ENCODE measurements at regions not wholly inside any gene's neighbourhood (a gene's known extent, or its start where the extent isn't known, plus 50 kb on each side); places are given as distances from the start of the nearest gene placed in this dataset.

DNA sequence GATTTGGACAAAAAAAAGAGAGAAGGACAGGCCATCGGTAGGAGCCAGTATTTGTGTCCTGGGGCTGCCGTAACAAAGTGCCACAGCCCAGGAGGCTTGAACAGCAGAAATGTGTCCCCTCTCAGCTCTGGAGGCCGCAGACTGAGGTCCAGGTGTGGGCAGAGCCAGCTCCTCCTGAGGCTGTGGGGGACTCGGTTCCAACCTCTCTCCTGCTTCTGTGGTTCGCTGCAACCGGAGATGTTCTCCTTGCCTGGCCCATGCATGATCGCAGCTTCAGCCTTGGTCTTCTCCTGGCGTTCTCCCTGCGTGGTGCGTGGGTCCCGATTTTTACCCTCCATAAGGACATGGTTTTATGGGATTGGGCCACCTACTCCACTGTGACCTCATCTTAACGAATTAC, 85.9 kb upstream of the SOX1 start:
- no peak for ATAC-seq
- no peak for DNase-seq
- H3K36me3 ChIP-seq (ENCODE audit: low read depth) = no peaks in the 10 kb centered on the region
- H3K4me1 ChIP-seq (ENCODE audit: low read depth) = no peaks in the 10 kb centered on the region
- H3K4me3 ChIP-seq = no peak overlapping the region
- TF ChIP-seq, protein P1, sequence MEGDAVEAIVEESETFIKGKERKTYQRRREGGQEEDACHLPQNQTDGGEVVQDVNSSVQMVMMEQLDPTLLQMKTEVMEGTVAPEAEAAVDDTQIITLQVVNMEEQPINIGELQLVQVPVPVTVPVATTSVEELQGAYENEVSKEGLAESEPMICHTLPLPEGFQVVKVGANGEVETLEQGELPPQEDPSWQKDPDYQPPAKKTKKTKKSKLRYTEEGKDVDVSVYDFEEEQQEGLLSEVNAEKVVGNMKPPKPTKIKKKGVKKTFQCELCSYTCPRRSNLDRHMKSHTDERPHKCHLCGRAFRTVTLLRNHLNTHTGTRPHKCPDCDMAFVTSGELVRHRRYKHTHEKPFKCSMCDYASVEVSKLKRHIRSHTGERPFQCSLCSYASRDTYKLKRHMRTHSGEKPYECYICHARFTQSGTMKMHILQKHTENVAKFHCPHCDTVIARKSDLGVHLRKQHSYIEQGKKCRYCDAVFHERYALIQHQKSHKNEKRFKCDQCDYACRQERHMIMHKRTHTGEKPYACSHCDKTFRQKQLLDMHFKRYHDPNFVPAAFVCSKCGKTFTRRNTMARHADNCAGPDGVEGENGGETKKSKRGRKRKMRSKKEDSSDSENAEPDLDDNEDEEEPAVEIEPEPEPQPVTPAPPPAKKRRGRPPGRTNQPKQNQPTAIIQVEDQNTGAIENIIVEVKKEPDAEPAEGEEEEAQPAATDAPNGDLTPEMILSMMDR (IDR thresholded peaks at IDR 0.05) = no peak
- H3K9me3 ChIP-seq = no peaks in the 10 kb centered on the region
- intact Hi-C loops (cut with DNase I, micrococcal nuclease) = no loop called here

DNA sequence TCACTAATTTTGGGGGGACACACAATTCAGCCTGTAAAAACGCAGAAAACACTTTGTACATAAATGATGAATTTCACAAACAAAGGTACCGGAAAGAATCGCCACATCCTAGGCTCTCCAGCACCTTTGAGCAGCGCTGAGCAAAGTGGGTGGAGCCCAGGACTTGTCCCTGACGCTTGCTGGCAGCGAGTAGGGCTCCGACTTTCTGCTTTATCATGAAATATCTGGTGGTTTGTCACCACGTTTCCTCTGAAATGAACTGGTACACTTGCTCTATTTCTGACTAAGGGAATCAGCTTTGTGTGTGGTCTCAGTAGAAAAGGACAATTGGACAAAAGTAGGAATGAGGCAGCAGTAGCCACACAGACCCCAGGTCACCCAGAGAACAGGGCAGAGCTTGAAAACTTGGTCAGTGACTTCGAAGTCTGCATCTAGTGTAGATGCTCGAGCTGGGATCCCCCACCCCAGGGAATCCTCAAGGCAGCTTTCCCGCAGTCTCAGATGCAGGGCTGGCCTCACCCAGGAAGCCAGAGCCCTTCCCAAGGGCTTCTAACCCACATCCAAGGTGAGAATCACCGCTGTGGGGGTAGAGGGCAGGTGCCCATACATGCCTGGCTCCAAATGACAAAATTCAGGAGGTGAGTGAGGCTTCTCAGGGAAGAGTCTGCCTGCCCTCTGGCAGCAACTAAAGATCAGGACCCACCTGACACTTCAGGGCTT, 85.3 kb upstream of the SOX1 start:
- intact Hi-C loops (cut with DNase I, micrococcal nuclease) = no loop called here

DNA sequence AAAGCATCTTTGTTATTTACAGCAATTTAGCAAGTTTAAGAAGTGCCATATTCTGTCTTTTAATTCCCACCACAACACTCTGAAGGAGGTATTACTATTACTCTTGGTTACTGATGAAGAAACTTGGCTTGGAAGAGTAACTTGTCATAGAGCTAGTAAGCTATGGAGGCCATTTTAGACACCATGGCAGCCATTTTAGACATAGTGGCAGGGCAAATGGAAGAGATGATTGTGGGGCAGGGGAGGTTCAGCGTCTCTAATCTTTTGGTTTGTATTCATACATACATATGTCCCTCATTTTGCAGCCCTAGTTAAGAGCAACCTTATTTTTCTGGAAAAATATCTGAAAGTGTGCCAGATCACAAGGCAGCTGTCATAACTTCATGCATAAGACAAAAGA, 82.6 kb upstream of the SOX1 start:
- H3K36me3 ChIP-seq (ENCODE audit: low read depth) = no peaks in the 10 kb centered on the region
- no peak overlapping the region for H3K4me3 ChIP-seq
- TF ChIP-seq, protein P1 (IDR thresholded peaks at IDR 0.05) = no peak
- ATAC-seq (no peak), DNase-seq (no peak)
- intact Hi-C loops (cut with DNase I, micrococcal nuclease) = no loop called here
- H3K4me1 ChIP-seq (ENCODE audit: low read depth) = no peaks in the 10 kb centered on the region
- no peaks in the 10 kb centered on the region for H3K9me3 ChIP-seq

More for the DNA sequence above, 85.3 kb upstream of the SOX1 start:
- no peak for ATAC-seq
- TF ChIP-seq, protein P1 (IDR thresholded peaks at IDR 0.05) = no peak
- Histone ChIP-seq H3K4me3 (no peak overlapping the region), H3K4me1 (ENCODE audit: low read depth) (no peaks in the 10 kb centered on the region), H3K9me3 (no peaks in the 10 kb centered on the region), H3K36me3 (ENCODE audit: low read depth) (no peaks in the 10 kb centered on the region)
- no peak for DNase-seq

DNA sequence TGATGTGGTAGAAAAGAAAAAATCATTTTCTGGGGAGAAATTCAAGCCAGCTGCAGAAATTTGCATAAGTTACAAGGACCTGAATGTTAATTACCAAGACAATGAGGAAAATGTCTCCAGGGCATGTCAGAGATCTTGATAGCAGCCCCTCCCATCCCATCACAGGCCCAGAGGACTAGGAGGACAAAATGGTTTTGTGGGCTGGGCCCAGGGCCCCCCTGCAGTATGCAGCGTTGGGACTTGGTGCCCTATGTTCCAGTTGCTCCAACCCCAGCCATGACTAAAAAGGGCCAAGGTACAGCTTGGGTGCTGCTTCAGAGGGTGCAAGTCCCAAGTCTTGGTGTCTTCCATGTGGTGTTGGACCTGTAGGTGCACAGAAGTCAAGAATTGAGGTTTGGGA, 76.6 kb upstream of the SOX1 start:
- Histone ChIP-seq H3K4me1 (ENCODE audit: low read depth) (no peaks in the 10 kb centered on the region), H3K36me3 (ENCODE audit: low read depth) (no peaks in the 10 kb centered on the region), H3K4me3 (no peak overlapping the region), H3K9me3 (peaks cover 18% of the 10 kb centered on the region)
- ATAC-seq (no peak), DNase-seq (no peak)
- intact Hi-C loops (cut with DNase I, micrococcal nuclease) = no loop called here
- TF ChIP-seq, protein P1 (IDR thresholded peaks at IDR 0.05) = no peak

DNA sequence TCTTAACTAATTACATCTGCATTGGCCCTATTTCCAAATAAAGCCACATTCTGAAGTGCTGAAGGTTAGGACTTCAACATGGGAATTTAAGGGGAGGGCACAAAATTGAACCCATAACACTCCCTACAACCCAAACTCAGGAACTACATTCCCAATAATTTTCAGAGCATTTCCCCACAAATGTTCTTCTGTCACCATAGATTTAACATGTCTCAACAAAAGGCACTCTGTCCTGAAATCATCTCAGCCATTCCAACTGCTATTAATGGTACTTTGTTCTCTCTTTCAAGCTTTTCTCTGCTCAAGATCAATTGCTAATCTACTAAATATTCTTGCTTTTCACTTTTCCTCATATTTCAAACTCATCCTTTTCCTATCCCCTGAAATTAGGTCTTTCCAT, 74.0 kb upstream of the SOX1 start:
- Histone ChIP-seq H3K4me1 (ENCODE audit: low read depth) (no peaks in the 10 kb centered on the region), H3K4me3 (no peak overlapping the region), H3K9me3 (peaks cover 18% of the 10 kb centered on the region), H3K36me3 (ENCODE audit: low read depth) (no peaks in the 10 kb centered on the region)
- TF ChIP-seq, protein P1 (IDR thresholded peaks at IDR 0.05) = no peak
- ATAC-seq (no peak), DNase-seq (no peak)
- intact Hi-C loops (cut with DNase I, micrococcal nuclease) = no loop called here

DNA sequence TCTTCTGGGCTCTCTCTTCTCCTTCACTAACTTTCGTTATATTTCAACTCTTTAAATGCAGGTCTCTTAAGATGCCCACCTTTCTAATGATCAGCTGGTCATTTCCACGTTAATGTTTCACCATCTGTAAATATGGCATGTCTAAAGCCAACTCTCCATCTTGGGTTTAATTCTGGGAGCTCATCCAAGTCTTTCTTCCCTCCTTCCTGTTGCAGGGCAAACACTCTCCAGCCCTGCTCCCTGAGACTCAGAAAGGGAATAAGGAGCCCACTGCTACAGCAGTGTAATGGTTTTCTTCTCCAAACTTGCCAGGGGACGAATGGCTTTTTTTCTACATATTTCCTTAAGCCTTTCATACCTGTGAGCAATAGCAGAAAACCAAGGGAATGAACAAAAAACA, 73.3 kb upstream of the SOX1 start:
- TF ChIP-seq, protein P1 (IDR thresholded peaks at IDR 0.05) = no peak
- no peak for ATAC-seq

More for the DNA sequence above, 73.3 kb upstream of the SOX1 start:
- peaks cover 18% of the 10 kb centered on the region for H3K9me3 ChIP-seq
- H3K4me1 ChIP-seq (ENCODE audit: low read depth) = no peaks in the 10 kb centered on the region
- intact Hi-C loops (cut with DNase I, micrococcal nuclease) = no loop called here
- H3K4me3 ChIP-seq = no peak overlapping the region
- DNase-seq = no peak
- H3K36me3 ChIP-seq (ENCODE audit: low read depth) = no peaks in the 10 kb centered on the region
